Astrocyte (in vitro differentiated cells and primary cell): ENCODE measurements at regions not wholly inside any gene's neighbourhood (a gene's known extent, or its start where the extent isn't known, plus 50 kb on each side); places are given as distances from the start of the nearest gene placed in this dataset.

ENCODE experiments used
- CTCF ChIP-seq: IDR thresholded peaks from 2 replicates; pipeline ENCODE4 v1.5.1; 2011; ENCODE audit warnings: low read depth, mild to moderate bottlenecking, inconsistent platforms, low read length, moderate library complexity; ENCODE audit not compliant: insufficient read depth
- EZH2 ChIP-seq: IDR thresholded peaks from 2 replicates; pipeline ENCODE4 v1.6.1; 2012; ENCODE audit warnings: mild to moderate bottlenecking, low read length, inconsistent platforms; ENCODE audit not compliant: insufficient read depth

- no peak for TF ChIP-seq CTCF
- no peak for TF ChIP-seq EZH2
Measured at GRCh38 chr12:13596714-13597113, 384.7 kb downstream of the GRIN2B start.
